ENCODE measurements at regions not wholly inside any gene's neighbourhood (a gene's known extent, or its start where the extent isn't known, plus 50 kb on each side); places are given as distances from the start of the nearest gene placed in this dataset.

- no peak for TF ChIP-seq CTCF (IDR thresholded peaks at IDR 0.05)
These were observed 406.3 kb downstream of the ATP23 start for GRCh38 chr12:58347691-58348090.

- TF ChIP-seq CTCF (IDR thresholded peaks at IDR 0.05), result no peak
These were observed 407.8 kb downstream of the ATP23 start for GRCh38 chr12:58349161-58349560.

- no peak for TF ChIP-seq CTCF (IDR thresholded peaks at IDR 0.05)
These were observed 415.4 kb downstream of the ATP23 start for GRCh38 chr12:58356794-58357193.

- no peak for TF ChIP-seq CTCF (IDR thresholded peaks at IDR 0.05)
These were observed 416.1 kb downstream of the ATP23 start for GRCh38 chr12:58357511-58357910.

- no peak for TF ChIP-seq CTCF (IDR thresholded peaks at IDR 0.05)
These were observed 417.0 kb downstream of the ATP23 start for GRCh38 chr12:58358369-58358768.

- TF ChIP-seq CTCF (IDR thresholded peaks at IDR 0.05), result no peak
These were observed 417.7 kb downstream of the ATP23 start for GRCh38 chr12:58359084-58359483.

GRCh38 chr12:58361056-58361455 is 419.7 kb downstream of the ATP23 start:
- no peak for TF ChIP-seq CTCF (IDR thresholded peaks at IDR 0.05)

- no peak for TF ChIP-seq CTCF (IDR thresholded peaks at IDR 0.05)
These were observed 422.6 kb downstream of the ATP23 start for GRCh38 chr12:58363971-58364370.

All from LNCAP (cell line).